K562 (cell line): ENCODE measurements at regions not wholly inside any gene's neighbourhood (a gene's known extent, or its start where the extent isn't known, plus 50 kb on each side); places are given as distances from the start of the nearest gene placed in this dataset.
A peak's percentile ranks its signal among the peaks of the same experiment; 100 is the strongest.

Experiments used
- ATAC-seq: fragments of 200-7000 bp; cut with Tn5 transposase; 3 replicates; pipeline ENCODE4 v1.9.1; 2020; ENCODE audit warnings: moderate library complexity
- BruUV-seq: library from RNA; stranded (reverse); fragments of 400-500 nt; replicated peaks from 2 replicates; lab custom pipeline; 2021; lab: Mats Ljungman, UMichigan
- CTCF ChIA-PET: fragments of 300-600 bp; formaldehyde crosslinking; extraction: SDS; loops from one replicate; lab custom pipeline; 2021; ENCODE audit warnings: low intra/inter-chr PET ratio; lab: Yijun Ruan, JAX
- POLR2A ChIA-PET: fragments of 300-600, 350-650 bp; sonication (Branson Sonifier 250); formaldehyde crosslinking; extraction: SDS; loops from one replicate; lab custom pipeline; 2021; ENCODE audit warnings: antibody characterized with exemption, inconsistent platforms; lab: Yijun Ruan, JAX
- DNase-seq, 4 experiments: peaks; one replicate each; pipeline versions ENCODE4 v3.0.0 to v3.0.0-alpha.2; 2011 to 2018; ENCODE audit warnings: low spot score in 3 of 4, mixed read lengths in 3 of 4; ENCODE audit errors: extremely low read depth in 1 of 4
- FAIRE-seq: peaks from 2 replicates; lab custom pipeline; 2011; peaks lifted over from hg19 to GRCh38; lab: Jason Lieb, UNC
- H2AFZ ChIP-seq: 2 replicates; pipeline ENCODE4 v1.6.0; 2011; ENCODE audit warnings: low read depth, low read length, control low read depth, inconsistent platforms
- H3K27ac ChIP-seq: fragments of 200-600 bp; 3 replicates; pipeline ENCODE4 v1.8.0; 2011; ENCODE audit warnings: low read depth, mild to moderate bottlenecking, control low read depth, inconsistent platforms, low read length, moderate library complexity, mixed read lengths; ENCODE audit errors: extremely low read depth
- H3K27me3 ChIP-seq, 2 experiments: fragments of 300-600 bp in 1 of 2; 2 replicates in 1 of 2; 3 replicates in 1 of 2; pipeline versions ENCODE4 v1.6.0 to v1.8.0; 2011; ENCODE audit warnings: inconsistent platforms in 2 of 2, low read length in 2 of 2, mild to moderate bottlenecking in 1 of 2, mixed read lengths in 1 of 2, moderate library complexity in 1 of 2; ENCODE audit not compliant: control insufficient read depth in 2 of 2, insufficient read depth in 2 of 2
- H3K36me3 ChIP-seq: fragments of 300-600 bp; 3 replicates; pipeline ENCODE4 v1.8.0; 2011; ENCODE audit warnings: mild to moderate bottlenecking, low read length, inconsistent platforms; ENCODE audit not compliant: control insufficient read depth, insufficient read depth
- H3K4me1 ChIP-seq, 2 experiments: fragments of 200-600 bp in 1 of 2; replicated peaks in 1 of 2; 2 replicates in 1 of 2; 3 replicates in 1 of 2; pipeline versions ENCODE4 v1.5.1 to v1.8.0; 2011; ENCODE audit warnings: inconsistent platforms in 2 of 2, low read length in 2 of 2, mild to moderate bottlenecking in 1 of 2, mixed read lengths in 1 of 2, moderate library complexity in 1 of 2; ENCODE audit not compliant: control insufficient read depth in 2 of 2, insufficient read depth in 2 of 2
- H3K4me2 ChIP-seq: 2 replicates; pipeline ENCODE4 v1.6.1; 2011; ENCODE audit warnings: low read length, control low read depth, inconsistent platforms, mixed read lengths; ENCODE audit not compliant: insufficient read depth
- H3K4me3 ChIP-seq: fragments of 200-600 bp; sonication (generic), shearing (Covaris generic); 2 replicates; pipeline ENCODE4 v1.5.1; 2016; ENCODE audit warnings: control low read depth, inconsistent platforms
- H3K79me2 ChIP-seq: fragments of 200-600 bp; 3 replicates; pipeline ENCODE4 v1.8.0; 2011; ENCODE audit warnings: low read length, inconsistent platforms; ENCODE audit not compliant: control insufficient read depth, insufficient read depth
- H3K9ac ChIP-seq, 2 experiments: 2 replicates each; pipeline versions ENCODE4 v1.6.0 to v1.6.1; 2011; ENCODE audit warnings: low read depth in 2 of 2, low read length in 2 of 2, control low read depth in 1 of 2, inconsistent platforms in 1 of 2, mild to moderate bottlenecking in 1 of 2, mixed read lengths in 1 of 2; ENCODE audit not compliant: insufficient read depth in 1 of 2
- H3K9me1 ChIP-seq: one replicate; pipeline ENCODE4 v1.6.0; 2011; ENCODE audit warnings: inconsistent platforms, mild to moderate bottlenecking, low read length, moderate library complexity; ENCODE audit not compliant: control insufficient read depth, insufficient read depth
- H3K9me3 ChIP-seq: replicated peaks from 2 replicates; pipeline ENCODE4 v1.5.1; 2011; ENCODE audit warnings: low read depth, low read length, inconsistent platforms; ENCODE audit not compliant: control insufficient read depth, insufficient read depth
- H4K20me1 ChIP-seq: replicated peaks from 2 replicates; pipeline ENCODE4 v1.6.1; 2011; ENCODE audit warnings: low read length, inconsistent platforms, mixed read lengths; ENCODE audit not compliant: control insufficient read depth, insufficient read depth
- ADNP ChIP-seq: fragments of 200-800 bp; sonication (Bioruptor generic); IDR thresholded peaks from 2 replicates; pipeline ENCODE4 v1.6.1; 2016; ENCODE audit warnings: missing genetic modification characterization, missing compliant biosample characterization
- BCOR ChIP-seq: fragments of 450-650 bp; IDR thresholded peaks from 2 replicates; pipeline ENCODE4 v1.6.1; 2016
- CAMTA2 ChIP-seq: fragments of 250-450 bp; sonication (Bioruptor Pico); conservative IDR thresholded peaks from 2 replicates; pipeline ENCODE4 v1.5.1; 2022
- CBX1 ChIP-seq: sonication (generic); IDR thresholded peaks from 2 replicates; pipeline ENCODE4 v1.6.1; 2016; ENCODE audit warnings: antibody characterized with exemption, low read depth, mild to moderate bottlenecking
- CBX3 ChIP-seq, 2 experiments: IDR thresholded peaks; 1 replicate in 1 of 2; 2 replicates in 1 of 2; pipeline ENCODE4 v1.6.1; 2012; ENCODE audit warnings: inconsistent platforms in 2 of 2, low read length in 2 of 2, borderline replicate concordance in 1 of 2, control low read depth in 1 of 2
- CHD4 ChIP-seq: fragments of 200-600 bp; sonication (generic); IDR thresholded peaks from 3 replicates; pipeline ENCODE4 v1.6.1; 2012; ENCODE audit warnings: low read depth, mild to moderate bottlenecking, mixed read lengths, low read length, inconsistent platforms; ENCODE audit not compliant: insufficient read depth, insufficient replicate concordance, poor library complexity, severe bottlenecking
- CREBBP ChIP-seq: IDR thresholded peaks from one replicate; pipeline ENCODE4 v1.6.1; 2012; ENCODE audit warnings: low read depth, mild to moderate bottlenecking, control low read depth, inconsistent platforms, low read length
- EGR1 ChIP-seq: fragments of 450-650 bp; conservative IDR thresholded peaks from 2 replicates; pipeline ENCODE4 v1.6.1; 2017; ENCODE audit warnings: mild to moderate bottlenecking
- ELF2 ChIP-seq: fragments of 250-450 bp; sonication (Bioruptor Pico); IDR thresholded peaks from 2 replicates; pipeline ENCODE4 v1.5.0; 2021; ENCODE audit warnings: mild to moderate bottlenecking
- ESRRA ChIP-seq: fragments of 450-650 bp; IDR thresholded peaks from 2 replicates; pipeline ENCODE4 v1.6.1; 2014; ENCODE audit warnings: low read depth, mild to moderate bottlenecking, moderate library complexity, borderline replicate concordance
- MBD2 ChIP-seq: sonication (generic); IDR thresholded peaks from 2 replicates; pipeline ENCODE4 v1.6.1; 2016; ENCODE audit warnings: low read depth, borderline replicate concordance
- RBM25 ChIP-seq: fragments of 200-400 bp; formaldehyde crosslinking; IDR thresholded peaks from 2 replicates; pipeline ENCODE4 v1.6.1; 2018; ENCODE audit warnings: low read length, low read depth, moderate library complexity; ENCODE audit not compliant: severe bottlenecking
- RCOR1 ChIP-seq, 2 experiments: IDR thresholded peaks; 2 replicates each; pipeline ENCODE4 v1.6.1; 2012; ENCODE audit warnings: low read depth in 2 of 2, low read length in 2 of 2, borderline replicate concordance in 1 of 2, improper control_type of control experiment in 1 of 2
- SMAD1 ChIP-seq: fragments of 150-350 bp; IDR thresholded peaks from 2 replicates; pipeline ENCODE4 v1.6.1; 2014; ENCODE audit warnings: low read length, low read depth; ENCODE audit not compliant: partially characterized antibody
- SMARCA5 ChIP-seq: fragments of 450-650 bp; IDR thresholded peaks from 2 replicates; pipeline ENCODE4 v1.6.1; 2016
- TAF7 ChIP-seq: fragments of 450-650 bp; IDR thresholded peaks from 2 replicates; pipeline ENCODE4 v1.6.1; 2016; ENCODE audit warnings: missing genetic modification characterization, missing compliant biosample characterization
- TCF7L2 ChIP-seq: fragments of 150-350 bp; IDR thresholded peaks from 2 replicates; pipeline ENCODE4 v1.6.1; 2016; ENCODE audit warnings: low read depth, mild to moderate bottlenecking, low read length, moderate library complexity
- U2AF1 ChIP-seq: fragments of 200-400 bp; formaldehyde crosslinking; optimal IDR thresholded peaks from 2 replicates; pipeline ENCODE3; 2017; ENCODE audit warnings: mild to moderate bottlenecking, low read depth, low read length, moderate library complexity
- ZFPM2 ChIP-seq: fragments of 250-450 bp; sonication (Bioruptor Pico); IDR thresholded peaks from 2 replicates; pipeline ENCODE4 v1.5.1; 2022; ENCODE audit warnings: mild to moderate bottlenecking
- ZNF146 ChIP-seq: IDR thresholded peaks from one replicate; pipeline ENCODE4 v1.6.1; 2018; ENCODE audit warnings: missing compliant biosample characterization; ENCODE audit not compliant: unreplicated experiment
- ZNF311 ChIP-seq: fragments of 250-450 bp; sonication (Bioruptor Pico); IDR thresholded peaks from 2 replicates; pipeline ENCODE4 v1.4.0; 2020; ENCODE audit warnings: mild to moderate bottlenecking, moderate library complexity
- ZNF668 ChIP-seq: fragments of 250-450 bp; sonication (Bioruptor Pico); IDR thresholded peaks from 2 replicates; pipeline ENCODE4 v1.8.0; 2022; ENCODE audit warnings: mild to moderate bottlenecking, inconsistent platforms
- ZNF717 ChIP-seq: fragments of 250-450 bp; sonication (Bioruptor Pico); IDR thresholded peaks from 2 replicates; pipeline ENCODE4 v1.5.0; 2021
- WGBS: fragments of 100-300 bp; shearing (Covaris generic); methylation state at CpG from one replicate; pipeline ENCODE4 v1.1.6; 2016; ENCODE audit warnings: low coverage, mixed read lengths; ENCODE audit not compliant: insufficient coverage; ENCODE audit errors: missing lambda C conversion rate; 5-methylcytosine and 5-hydroxymethylcytosine counted together
- in situ Hi-C: fragments of 300-500 bp; cut with MboI; formaldehyde crosslinking; loops from 4 replicates; pipeline ENCODE4 v1.15.0; 2018; ENCODE audit warnings: inconsistent platforms, mixed read lengths
- intact Hi-C: fragments of 100-400 bp; cut with micrococcal nuclease; formaldehyde crosslinking; loops from 2 replicates; pipeline ENCODE4 v1.14.2; 2022
- TF ChIP-seq, protein P1 (sequence below): fragments of 450-650 bp; IDR thresholded peaks from 2 replicates; pipeline ENCODE4 v1.6.1; 2014; ENCODE audit warnings: low read depth, mild to moderate bottlenecking, moderate library complexity, borderline replicate concordance

DNA sequence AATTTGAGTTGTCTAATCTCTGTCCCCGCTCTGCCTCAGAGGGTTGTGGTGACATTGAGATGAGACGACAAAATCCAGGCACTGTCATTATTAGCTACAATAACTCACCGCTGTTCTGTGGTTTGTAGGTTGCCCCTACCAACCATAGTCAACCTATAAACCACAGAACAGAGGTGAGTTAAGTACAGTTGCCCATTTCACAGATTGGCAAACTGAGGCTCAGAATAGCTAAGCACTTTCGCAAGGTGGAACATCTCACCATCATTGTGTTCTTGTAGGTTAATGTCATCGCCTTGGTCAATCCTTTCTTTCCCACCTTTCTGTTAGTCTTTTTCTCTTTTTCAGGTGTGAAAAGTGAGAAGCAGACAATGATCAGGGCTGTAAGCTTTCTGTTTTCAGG, 63.4 kb upstream of the LHX5 start:
- Histone ChIP-seq H3K9me3 (peaks cover 7% of the 10 kb centered on the region; the same call in 1 of the 2 replicates), H4K20me1 (no peaks in the 10 kb centered on the region), H3K79me2 (no peaks in the 10 kb centered on the region), H2AFZ (no peak overlapping the region), H3K27me3 (peaks cover 23 to 45% of the 10 kb centered on the region in 2 experiments; a peak in 4 of 5 replicates), H3K4me2 (no peak overlapping the region), H3K9ac (no peak overlapping the region), H3K36me3 (no peaks in the 10 kb centered on the region), H3K4me3 (no peak overlapping the region), H3K27ac (no peak overlapping the region), H3K4me1 (no peaks in the 10 kb centered on the region; a peak in 1 of 5 replicates), H3K9me1 (no peaks in the 10 kb centered on the region)
- FAIRE-seq (no peak), DNase-seq (no peak), ATAC-seq (no peak)
- ChIA-PET POLR2A (interaction anchor here (0.7 to 0.8 kb wide), 2 partner anchors 99 to 163 kb away, joined by 3 read pairs; no protein-coding TSS in a partner anchor), CTCF (no interaction called here)
- in situ Hi-C loops (no loop called here), intact Hi-C loops (no loop called here)
- no TSS peak for BruUV-seq
- 4% methylated on average over 5 of the region's 5 CpGs for WGBS
- no peak for TF ChIP-seq CREBBP
- TF ChIP-seq ZNF311 (CRISPR knock-in tag) = no peak
- TF ChIP-seq ESRRA = 0 out of 2 replicates have a peak, but pooled peaks have one; percentile 13
- TF ChIP-seq RBM25 = peak; percentile 99
- TF ChIP-seq U2AF1 = no peak
- no peak for TF ChIP-seq ZFPM2 (CRISPR knock-in tag)
- TF ChIP-seq EGR1 = no peak
- TF ChIP-seq ADNP (tag) = peak; percentile 72
- TF ChIP-seq ZNF146 (CRISPR knock-in tag) = no peak
- TF ChIP-seq ELF2 (CRISPR knock-in tag) = no peak
- peak; percentile 94 for TF ChIP-seq BCOR
- peak in 1 of 2 experiments; percentile 25; a peak in 1 of 3 replicates for TF ChIP-seq CBX3 (IDR thresholded peaks at IDR 0.05; ENCODE audit: borderline replicate concordance in 1 of 2, low read length in 2 of 2)
- TF ChIP-seq CBX1 = peak; percentile 72; the same call in 1 of the 2 replicates
- peak; percentile 88 for TF ChIP-seq CHD4
- no peak for TF ChIP-seq TAF7
- TF ChIP-seq TCF7L2 = no peak
- no peak for TF ChIP-seq CAMTA2
- TF ChIP-seq SMARCA5 = peak; percentile 91
- TF ChIP-seq RCOR1 (IDR thresholded peaks at IDR 0.05; ENCODE audit: borderline replicate concordance in 1 of 2, low read depth in 2 of 2, low read length in 2 of 2) = peak in 1 of 2 experiments; percentile 71; a peak in 1 of 4 replicates
- TF ChIP-seq MBD2 = no peak
- TF ChIP-seq, protein P1, sequence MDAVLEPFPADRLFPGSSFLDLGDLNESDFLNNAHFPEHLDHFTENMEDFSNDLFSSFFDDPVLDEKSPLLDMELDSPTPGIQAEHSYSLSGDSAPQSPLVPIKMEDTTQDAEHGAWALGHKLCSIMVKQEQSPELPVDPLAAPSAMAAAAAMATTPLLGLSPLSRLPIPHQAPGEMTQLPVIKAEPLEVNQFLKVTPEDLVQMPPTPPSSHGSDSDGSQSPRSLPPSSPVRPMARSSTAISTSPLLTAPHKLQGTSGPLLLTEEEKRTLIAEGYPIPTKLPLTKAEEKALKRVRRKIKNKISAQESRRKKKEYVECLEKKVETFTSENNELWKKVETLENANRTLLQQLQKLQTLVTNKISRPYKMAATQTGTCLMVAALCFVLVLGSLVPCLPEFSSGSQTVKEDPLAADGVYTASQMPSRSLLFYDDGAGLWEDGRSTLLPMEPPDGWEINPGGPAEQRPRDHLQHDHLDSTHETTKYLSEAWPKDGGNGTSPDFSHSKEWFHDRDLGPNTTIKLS = no peak
- no peak for TF ChIP-seq SMAD1
- TF ChIP-seq ZNF717 (CRISPR knock-in tag) = no peak
- TF ChIP-seq ZNF668 (CRISPR knock-in tag) = no peak
